ENCODE measurements at regions not wholly inside any gene's neighbourhood (a gene's known extent, or its start where the extent isn't known, plus 50 kb on each side); places are given as distances from the start of the nearest gene placed in this dataset.

DNA sequence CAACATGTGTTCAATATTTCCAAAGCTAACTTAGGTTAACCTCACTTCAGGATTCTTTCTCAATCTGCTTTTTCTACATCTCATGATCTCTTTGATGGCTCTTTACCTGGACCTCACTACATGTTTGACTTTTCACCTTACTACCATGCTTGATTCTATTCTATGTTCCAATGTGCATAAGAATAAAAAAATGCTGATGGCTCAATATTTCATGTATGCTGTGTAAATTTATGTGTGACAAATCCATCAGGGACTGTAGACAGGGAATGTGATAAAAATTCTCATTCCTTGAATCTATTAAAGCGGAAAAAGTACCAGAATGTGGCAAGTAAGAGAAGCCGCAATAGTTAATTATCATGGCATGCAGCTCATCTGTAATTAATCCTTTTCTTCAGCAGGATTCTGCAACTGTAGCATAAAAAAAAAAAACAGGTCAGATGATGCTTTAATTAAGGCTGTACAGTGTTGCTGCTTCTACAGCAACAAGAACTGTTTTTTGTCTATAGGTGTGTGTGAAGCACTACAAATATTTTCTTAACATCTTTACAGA is 276.9 kb upstream of the PRKD1 start:
- no peak overlapping the region for H3K4me3 Mint-ChIP-seq (ENCODE audit: unreplicated experiment)
- H3K9me3 Mint-ChIP-seq (ENCODE audit: unreplicated experiment): no peaks in the 10 kb centered on the region
- TF ChIP-seq, protein P1, sequence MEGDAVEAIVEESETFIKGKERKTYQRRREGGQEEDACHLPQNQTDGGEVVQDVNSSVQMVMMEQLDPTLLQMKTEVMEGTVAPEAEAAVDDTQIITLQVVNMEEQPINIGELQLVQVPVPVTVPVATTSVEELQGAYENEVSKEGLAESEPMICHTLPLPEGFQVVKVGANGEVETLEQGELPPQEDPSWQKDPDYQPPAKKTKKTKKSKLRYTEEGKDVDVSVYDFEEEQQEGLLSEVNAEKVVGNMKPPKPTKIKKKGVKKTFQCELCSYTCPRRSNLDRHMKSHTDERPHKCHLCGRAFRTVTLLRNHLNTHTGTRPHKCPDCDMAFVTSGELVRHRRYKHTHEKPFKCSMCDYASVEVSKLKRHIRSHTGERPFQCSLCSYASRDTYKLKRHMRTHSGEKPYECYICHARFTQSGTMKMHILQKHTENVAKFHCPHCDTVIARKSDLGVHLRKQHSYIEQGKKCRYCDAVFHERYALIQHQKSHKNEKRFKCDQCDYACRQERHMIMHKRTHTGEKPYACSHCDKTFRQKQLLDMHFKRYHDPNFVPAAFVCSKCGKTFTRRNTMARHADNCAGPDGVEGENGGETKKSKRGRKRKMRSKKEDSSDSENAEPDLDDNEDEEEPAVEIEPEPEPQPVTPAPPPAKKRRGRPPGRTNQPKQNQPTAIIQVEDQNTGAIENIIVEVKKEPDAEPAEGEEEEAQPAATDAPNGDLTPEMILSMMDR (IDR thresholded peaks at IDR 0.05; ENCODE audit: unreplicated experiment): no peak
- no peaks in the 10 kb centered on the region for H3K27me3 Mint-ChIP-seq (ENCODE audit: unreplicated experiment)
- H3K27ac Mint-ChIP-seq (ENCODE audit: unreplicated experiment): no peak overlapping the region
- no peak for DNase-seq (ENCODE audit: low spot score)
- no peaks in the 10 kb centered on the region for H3K4me1 Mint-ChIP-seq (ENCODE audit: unreplicated experiment)
- no peaks in the 10 kb centered on the region for H3K36me3 Mint-ChIP-seq (ENCODE audit: low read depth, unreplicated experiment)

DNA sequence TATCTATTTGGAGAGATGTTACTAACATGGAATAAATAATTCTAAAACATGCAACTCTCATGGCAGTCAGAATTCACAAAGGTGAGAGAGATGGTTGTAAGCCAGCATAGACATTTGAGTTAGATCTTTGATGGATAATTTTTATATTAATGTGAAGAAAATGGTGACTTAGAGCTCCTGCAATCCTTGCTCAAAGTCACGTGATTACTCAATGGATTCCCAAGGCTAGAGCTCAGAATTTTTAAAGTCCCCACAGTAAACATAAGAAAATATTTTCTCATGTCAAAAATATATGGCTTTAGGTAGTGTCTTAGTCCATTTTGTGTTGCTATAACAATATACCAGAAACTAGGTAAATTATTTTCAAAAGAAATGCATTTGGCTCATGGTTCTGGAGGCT is 281.5 kb upstream of the PRKD1 start:
- TF ChIP-seq, protein P1 (IDR thresholded peaks at IDR 0.05; ENCODE audit: unreplicated experiment): no peak
- no peak for DNase-seq (ENCODE audit: low spot score)
- no peaks in the 10 kb centered on the region for H3K36me3 Mint-ChIP-seq (ENCODE audit: low read depth, unreplicated experiment)
- no peaks in the 10 kb centered on the region for H3K27me3 Mint-ChIP-seq (ENCODE audit: unreplicated experiment)
- no peaks in the 10 kb centered on the region for H3K9me3 Mint-ChIP-seq (ENCODE audit: unreplicated experiment)
- no peaks in the 10 kb centered on the region for H3K4me1 Mint-ChIP-seq (ENCODE audit: unreplicated experiment)
- no peak overlapping the region for H3K27ac Mint-ChIP-seq (ENCODE audit: unreplicated experiment)
- no peak overlapping the region for H3K4me3 Mint-ChIP-seq (ENCODE audit: unreplicated experiment)

DNA sequence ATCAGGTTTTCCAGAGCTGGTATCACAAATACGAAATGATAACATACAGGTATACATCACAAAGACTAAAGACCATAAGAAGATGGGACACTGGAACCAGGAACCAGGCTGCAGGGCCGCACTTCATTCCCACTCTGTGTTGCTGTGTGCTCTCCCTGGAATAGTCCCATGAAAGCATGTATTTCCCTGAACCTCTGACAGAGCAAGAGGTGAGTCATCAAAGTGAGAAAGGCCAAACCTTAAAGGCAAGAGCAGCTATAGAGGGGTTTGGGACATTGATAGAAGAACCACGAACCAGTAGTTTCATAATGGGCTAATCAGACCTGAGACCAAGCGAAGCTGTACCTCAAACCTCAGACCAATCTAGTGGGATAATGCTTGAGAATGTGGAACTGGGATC is 283.0 kb upstream of the PRKD1 start:
- Mint-ChIP-seq H3K4me3 (ENCODE audit: unreplicated experiment) (no peak overlapping the region), H3K4me1 (ENCODE audit: unreplicated experiment) (no peaks in the 10 kb centered on the region), H3K27ac (ENCODE audit: unreplicated experiment) (no peak overlapping the region), H3K9me3 (ENCODE audit: unreplicated experiment) (no peaks in the 10 kb centered on the region), H3K36me3 (ENCODE audit: low read depth, unreplicated experiment) (no peaks in the 10 kb centered on the region), H3K27me3 (ENCODE audit: unreplicated experiment) (no peaks in the 10 kb centered on the region)
- DNase-seq (ENCODE audit: low spot score): no peak
- TF ChIP-seq, protein P1 (IDR thresholded peaks at IDR 0.05; ENCODE audit: unreplicated experiment): no peak

DNA sequence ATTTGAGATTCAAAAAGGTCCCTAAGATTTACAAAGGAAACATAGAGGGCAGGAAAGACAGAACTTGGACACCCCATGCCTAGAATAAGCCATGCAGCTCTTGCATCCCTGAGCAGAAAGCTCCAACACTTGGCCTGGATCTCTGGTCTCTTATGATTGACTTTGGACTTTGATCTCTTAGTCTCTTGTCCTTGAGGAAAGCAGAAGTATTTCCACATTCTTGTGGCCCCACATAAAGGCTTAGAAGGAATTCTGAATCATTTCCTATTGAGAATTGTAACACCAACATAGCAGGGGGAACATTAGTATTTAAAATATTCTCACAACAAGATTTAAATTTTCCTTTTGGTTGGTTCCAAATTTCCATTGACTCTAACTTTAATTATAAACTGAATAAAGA is 283.7 kb upstream of the PRKD1 start:
- H3K9me3 Mint-ChIP-seq (ENCODE audit: unreplicated experiment): no peaks in the 10 kb centered on the region
- DNase-seq (ENCODE audit: low spot score): no peak
- H3K27ac Mint-ChIP-seq (ENCODE audit: unreplicated experiment): no peak overlapping the region
- no peaks in the 10 kb centered on the region for H3K36me3 Mint-ChIP-seq (ENCODE audit: low read depth, unreplicated experiment)
- TF ChIP-seq, protein P1 (IDR thresholded peaks at IDR 0.05; ENCODE audit: unreplicated experiment): no peak
- H3K4me3 Mint-ChIP-seq (ENCODE audit: unreplicated experiment): no peak overlapping the region
- H3K4me1 Mint-ChIP-seq (ENCODE audit: unreplicated experiment): no peaks in the 10 kb centered on the region
- H3K27me3 Mint-ChIP-seq (ENCODE audit: unreplicated experiment): no peaks in the 10 kb centered on the region

DNA sequence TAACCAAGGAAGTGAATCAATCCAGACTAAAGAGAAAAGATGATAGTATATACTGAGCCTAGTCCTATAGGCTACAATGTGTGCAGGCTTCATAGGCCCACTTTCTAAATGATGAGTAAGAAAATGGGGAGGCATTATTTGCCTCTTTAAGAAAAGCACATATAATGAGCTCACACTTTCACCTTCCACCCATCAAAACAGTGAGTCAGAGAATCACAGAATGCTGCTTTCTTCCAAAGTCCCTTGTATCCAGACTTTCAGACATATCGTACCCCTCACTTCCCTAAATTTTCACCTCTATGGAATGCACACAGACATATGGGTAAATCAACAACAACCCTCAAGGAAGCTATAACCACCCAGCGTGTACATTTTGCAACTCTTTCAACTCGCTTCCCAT is 286.4 kb upstream of the PRKD1 start:
- no peak overlapping the region for H3K4me3 Mint-ChIP-seq (ENCODE audit: unreplicated experiment)
- no peaks in the 10 kb centered on the region for H3K4me1 Mint-ChIP-seq (ENCODE audit: unreplicated experiment)
- DNase-seq (ENCODE audit: low spot score): no peak
- H3K36me3 Mint-ChIP-seq (ENCODE audit: low read depth, unreplicated experiment): no peaks in the 10 kb centered on the region
- TF ChIP-seq, protein P1 (IDR thresholded peaks at IDR 0.05; ENCODE audit: unreplicated experiment): no peak
- H3K9me3 Mint-ChIP-seq (ENCODE audit: unreplicated experiment): no peaks in the 10 kb centered on the region
- no peak overlapping the region for H3K27ac Mint-ChIP-seq (ENCODE audit: unreplicated experiment)
- H3K27me3 Mint-ChIP-seq (ENCODE audit: unreplicated experiment): no peaks in the 10 kb centered on the region
